ENCODE measurements at regions not wholly inside any gene's neighbourhood (a gene's known extent, or its start where the extent isn't known, plus 50 kb on each side); places are given as distances from the start of the nearest gene placed in this dataset.

DNA sequence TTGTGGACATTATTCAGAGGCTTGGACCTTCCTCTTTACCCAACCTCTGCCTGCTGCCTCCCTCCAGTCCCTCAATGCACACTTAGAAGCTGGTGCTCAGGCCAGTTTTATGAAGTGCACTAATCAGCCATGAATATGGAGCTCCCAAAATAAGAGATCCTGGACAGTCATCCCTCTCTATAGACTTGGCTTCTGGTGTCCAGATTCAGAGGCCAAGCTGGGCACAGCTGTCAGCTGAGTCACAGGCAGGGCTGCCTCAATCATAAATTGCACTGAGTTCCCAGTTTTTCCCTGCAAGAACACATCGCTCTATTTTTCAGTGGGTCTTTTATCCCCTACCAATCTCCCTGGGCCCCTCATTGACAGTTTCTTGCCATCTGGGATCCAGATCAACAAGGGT is 161.7 kb upstream of the CADM1 start:
- no peak for DNase-seq

DNA sequence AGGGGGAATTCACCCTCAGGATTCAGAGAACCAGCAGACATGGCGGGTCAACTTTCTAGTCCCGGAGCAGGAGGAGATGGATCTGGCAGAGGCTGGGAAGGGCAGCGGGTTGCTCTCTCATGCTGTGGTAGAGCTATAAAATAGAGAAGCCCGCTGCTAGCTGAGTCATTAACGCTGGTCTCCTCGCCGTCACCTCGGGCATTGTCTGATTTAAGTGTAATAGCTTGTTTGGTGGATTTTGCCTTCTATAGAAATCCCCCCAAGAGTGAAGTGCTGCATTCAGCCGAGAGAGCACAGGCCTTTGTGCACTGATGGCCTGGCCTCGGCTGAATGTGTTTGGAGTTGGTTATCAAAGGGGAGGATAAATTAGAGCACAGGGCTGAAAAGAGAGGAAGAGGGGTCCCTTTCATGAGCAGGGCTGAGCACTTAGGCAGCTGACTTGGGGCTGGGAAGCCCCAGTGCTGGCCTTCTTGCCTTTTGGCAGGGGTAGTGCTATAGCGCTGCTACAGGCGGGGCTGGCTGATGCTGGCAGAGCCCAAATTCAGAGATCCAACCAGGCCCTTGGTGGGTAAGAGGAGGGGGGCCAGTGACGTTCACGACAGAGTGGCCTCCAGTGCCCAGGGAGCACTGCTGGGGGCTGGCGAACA is 161.1 kb upstream of the CADM1 start:
- no peak for DNase-seq

DNA sequence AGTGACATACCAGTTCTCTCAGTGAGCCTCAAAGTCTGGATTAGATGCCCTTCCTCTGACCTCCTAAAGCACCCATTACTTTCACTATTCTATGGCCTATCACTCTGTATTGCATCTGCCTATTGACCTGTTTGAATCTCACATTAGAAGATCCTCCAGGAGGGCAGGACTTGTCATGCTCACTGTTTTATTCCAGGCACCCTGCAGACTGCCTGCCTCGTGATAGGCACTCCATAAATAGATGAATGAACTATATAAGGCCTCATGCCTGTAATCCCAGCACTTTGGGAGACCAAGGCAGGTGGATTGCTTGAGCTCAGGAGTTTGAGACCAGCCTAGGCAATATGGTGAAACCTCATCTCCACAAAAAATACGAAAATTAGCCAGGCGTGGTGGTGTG is 160.1 kb upstream of the CADM1 start:
- no peak for DNase-seq

DNA sequence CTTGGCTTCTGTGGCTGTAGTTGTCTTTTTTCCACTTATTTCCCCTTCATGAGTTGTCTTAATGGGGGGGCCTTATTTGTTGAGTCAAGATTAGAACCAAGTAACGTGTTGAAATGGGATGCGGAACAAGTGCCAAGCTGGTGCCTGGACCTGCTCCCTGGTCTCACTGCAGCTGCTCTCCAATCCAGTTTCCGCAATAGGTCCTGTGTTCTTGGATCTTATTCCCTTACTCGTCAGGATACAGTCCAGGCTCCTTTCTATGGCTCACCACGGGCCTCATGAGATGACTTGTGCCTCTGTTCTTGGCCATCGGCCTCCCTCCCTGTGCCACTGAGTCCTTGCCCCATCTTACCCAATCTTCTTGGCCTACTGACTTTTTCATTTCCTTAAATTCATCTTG is 159.6 kb upstream of the CADM1 start:
- DNase-seq = no peak

DNA sequence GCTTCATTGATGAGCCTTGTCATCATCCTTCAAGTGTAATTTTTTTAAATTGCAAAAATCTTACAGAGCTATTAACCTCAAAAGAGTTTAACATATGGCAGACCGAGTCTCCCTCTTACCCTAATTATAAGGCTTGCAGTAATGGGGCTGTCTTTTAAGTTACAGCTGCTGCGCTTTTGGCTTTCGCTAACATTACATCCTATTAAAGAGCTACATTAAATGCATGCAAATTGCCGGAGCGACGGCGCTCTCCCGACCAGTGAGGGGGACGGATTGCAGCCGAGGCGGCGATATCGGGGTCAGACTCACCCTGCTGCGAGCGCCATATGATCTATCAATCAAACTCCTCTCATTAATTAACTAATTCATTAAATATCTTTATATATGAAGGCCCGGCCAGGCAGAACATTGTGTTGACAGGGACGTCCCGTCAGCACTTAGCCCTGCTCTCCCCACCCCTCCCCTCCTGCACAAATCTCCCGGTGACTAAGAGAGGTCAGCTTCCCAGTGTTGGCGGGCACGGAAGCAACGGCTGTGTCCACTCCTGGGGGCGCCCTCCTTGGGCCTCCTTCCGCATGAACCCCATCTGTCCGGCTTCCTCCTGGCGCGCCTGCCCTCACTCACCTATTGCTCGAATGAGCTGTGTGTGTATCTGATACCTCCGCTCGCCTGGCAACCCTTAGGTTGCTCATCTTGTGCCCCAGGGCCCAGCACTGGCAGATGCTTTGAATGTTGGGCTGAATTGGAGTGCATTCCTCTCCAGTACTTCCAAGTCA is 156.0 kb upstream of the CADM1 start:
- no peak for DNase-seq

DNA sequence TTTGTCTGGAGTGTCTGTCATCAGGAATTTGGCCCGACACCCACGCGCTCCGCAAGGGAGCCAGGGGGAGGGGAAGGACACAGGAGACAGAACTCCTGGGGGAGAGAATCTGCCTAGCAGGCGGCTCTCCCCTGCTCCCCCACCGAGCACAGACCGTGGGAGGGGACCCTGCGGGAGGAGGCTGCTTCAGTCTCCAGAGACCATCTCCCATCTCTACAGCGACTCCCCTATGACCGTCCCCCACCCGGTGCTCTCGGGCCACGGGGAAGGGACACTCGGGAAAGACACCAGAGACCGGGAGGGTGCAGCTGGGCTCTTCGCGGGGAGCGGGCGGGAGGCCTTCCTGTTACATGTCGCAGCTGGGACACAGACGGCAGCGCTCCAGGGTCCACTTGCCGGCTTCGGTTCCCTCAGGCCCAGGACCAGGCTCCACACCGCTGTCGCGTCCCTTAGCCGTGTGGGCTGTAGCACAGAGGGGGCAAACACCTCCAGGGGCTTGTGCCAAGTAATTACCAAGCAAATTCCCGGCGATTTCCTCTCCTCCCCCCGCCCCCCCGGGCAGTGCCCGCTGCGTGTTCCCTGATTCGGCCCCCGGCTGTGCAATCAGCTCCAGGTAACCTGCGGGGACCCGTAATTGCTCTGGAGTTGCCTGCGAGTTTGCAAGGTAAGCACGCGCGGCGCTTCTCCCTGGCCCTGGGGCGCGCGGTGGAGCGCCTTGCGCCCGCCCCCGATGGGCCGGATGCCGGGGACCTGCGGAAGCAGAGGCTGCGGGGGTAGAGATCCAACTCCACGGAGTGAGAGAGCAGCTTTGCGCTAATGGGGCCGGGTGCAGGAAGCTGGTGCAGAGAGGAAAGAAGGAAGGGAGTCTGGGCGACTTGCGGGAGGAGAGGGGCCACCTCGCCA is 155.1 kb upstream of the CADM1 start:
- DNase-seq = no peak

DNA sequence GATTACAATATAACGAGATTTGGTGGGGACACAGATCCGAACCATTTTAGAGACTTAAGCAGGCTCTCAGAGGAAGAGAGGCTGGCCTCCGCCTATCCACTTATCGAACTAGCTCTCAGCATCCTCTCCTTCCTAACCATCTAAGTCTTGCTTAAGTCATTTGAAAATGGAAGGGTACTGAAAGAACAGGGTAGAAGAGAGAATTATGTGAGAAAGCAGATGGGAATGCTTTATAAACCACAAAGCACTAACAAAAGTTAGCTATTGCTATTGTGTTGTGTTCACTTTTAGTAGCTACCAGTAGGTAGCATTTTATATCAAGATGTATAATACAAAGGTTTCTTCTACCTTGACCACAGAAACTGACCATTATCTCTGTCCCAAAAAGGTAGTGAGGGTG is 153.4 kb upstream of the CADM1 start:
- DNase-seq = no peak

DNA sequence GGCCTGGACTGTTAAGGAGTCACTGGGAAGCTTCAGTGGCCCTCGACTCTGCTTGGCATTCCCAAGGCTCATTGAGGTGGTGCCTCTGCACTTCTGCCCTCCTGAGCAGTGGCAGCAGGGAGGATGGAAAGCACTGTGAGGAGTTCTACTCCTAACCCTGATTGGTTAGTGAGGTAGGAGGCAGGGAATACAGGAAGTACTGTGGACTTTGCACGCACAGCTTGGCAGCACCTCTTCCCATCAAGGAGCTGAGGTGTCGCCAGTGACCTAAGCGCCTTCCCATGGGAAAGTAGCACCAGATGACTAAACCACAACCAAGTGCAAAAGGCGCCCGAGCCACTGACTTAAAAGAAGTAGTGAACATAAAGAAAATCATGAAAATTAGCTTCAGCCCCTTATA is 152.5 kb upstream of the CADM1 start:
- DNase-seq = no peak

DNA sequence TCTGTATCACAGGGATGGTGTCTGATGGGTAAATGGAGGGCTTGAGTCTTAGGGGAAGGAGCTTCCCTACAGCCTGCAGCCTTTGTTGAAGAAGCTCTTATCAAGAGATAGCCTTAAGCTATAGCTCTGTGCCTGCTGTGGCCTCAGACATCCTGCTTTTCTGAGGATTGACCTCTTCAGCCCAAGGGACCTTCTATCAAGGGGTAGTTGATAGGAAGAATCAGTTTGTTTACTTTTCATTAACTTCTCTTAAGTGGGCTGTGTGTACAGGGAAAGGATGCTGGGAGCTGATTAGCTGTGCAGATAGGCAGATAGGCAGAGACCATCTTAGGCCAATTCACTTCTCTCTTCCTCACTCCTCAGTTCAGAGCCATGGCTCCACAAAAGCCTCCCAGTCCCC is 151.8 kb upstream of the CADM1 start:
- no peak for DNase-seq

DNA sequence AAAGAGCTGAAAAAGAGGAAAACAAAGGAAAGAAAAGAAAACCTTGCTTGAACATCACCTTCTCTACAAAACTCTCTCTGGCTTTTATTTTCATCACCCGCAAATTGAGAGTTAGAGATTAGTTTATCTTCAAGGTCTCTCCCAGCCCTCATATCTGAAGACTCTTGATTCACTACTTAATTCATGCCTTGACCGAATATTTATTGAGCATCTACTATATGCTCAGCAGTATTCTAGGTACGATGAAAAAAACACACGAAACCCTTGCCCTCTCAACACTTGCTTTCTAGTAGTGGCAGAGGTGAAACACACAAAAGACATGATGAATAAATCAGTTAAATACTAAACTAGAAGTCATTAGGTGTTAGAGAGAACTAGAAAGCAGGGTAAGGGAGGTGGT is 150.6 kb upstream of the CADM1 start:
- DNase-seq = no peak

DNA sequence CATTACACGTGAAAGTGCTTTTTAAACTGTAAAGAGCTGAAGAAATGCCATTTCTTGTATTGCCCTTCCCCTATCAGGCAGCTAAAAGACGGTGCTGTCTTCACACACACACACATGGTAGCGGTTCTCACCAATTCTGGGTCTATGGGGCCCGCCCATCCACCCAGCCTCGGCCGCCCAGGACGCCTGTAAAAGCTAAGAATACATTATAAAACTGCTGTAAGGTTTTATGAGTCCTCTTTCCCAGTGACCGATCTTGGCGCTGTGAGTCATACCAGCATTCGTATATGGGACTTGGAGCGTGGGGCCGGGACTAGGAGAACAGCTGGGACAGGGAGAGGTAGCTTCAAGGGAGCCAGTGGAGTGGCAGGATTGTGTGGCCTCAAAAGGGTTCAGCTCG is 149.7 kb upstream of the CADM1 start:
- DNase-seq = no peak

DNA sequence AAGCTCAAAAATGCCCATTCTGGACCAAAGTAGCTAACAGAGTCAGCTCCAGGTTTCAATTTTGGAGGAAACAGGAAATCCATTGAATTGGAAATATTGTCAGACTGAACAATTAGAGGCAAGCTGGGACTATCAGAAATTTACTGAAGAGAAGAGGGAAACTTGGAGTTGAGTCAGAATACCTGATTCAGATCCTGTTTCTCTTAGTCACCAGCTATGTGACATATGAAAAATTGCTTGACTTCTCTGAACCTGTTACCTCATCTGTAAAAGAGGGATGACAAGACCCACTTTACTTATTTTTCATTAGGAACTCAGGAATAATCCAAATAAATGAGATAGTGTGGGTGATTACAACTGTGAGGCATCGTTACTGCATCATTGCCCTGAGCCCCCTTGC is 148.9 kb upstream of the CADM1 start:
- no peak for DNase-seq

DNA sequence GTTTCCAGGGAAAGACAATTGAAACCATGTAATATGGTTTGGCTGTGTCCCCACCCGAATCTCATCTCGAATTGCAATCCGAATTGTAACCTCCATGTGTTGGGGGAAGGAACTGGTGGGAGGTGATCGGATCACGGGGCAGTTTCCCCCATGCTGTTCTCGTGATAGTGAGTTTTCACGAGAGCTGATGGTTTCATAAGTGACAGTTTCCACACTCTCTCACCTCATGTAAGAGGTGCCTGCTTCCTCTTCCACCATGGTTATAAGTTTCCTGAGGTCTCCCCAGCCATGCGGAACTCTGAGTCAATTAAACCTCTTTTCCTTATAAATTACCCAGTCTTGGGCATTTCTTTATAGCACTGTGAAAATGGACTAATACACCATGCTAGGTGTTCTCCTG is 148.3 kb upstream of the CADM1 start:
- DNase-seq = no peak

DNA sequence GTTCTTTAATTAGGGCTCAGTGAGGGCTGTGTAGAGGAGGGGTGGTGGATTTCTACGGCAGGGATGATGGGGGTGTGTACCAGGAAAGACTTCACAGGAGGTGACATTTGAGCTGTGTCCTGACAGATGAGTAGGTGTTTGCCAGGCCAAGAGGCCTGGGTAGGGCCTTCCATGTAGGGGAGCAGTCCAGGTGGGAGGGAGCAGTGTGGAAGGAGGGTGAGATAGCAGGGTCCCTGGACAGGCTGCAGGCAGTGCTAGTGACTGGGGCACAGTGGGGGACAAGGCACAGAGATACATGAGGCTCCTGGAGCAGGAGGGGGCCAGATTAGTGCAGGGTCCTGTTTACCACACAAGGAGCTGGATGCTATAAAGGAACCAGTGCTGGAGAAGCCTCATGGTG is 147.9 kb upstream of the CADM1 start:
- DNase-seq = no peak

DNA sequence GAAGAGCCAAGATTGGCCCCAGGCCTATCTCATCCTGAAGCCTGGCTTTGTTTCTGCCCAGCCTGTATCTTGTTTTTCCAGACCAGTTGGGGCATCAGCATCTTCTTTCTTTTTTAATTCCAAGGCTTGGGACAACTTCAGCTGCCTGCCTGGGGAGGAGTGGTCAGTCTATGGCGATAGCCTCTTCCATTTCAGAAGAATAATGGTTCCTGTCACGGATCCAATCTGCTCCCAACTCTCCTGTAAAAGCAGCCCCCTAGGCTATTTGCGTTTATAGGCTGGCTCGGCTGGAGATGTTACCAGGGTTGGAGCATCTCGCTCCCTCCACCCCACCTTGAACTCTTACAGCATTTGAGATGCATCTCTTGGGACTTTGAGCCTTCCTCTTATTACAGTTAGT is 145.2 kb upstream of the CADM1 start:
- DNase-seq = no peak

DNA sequence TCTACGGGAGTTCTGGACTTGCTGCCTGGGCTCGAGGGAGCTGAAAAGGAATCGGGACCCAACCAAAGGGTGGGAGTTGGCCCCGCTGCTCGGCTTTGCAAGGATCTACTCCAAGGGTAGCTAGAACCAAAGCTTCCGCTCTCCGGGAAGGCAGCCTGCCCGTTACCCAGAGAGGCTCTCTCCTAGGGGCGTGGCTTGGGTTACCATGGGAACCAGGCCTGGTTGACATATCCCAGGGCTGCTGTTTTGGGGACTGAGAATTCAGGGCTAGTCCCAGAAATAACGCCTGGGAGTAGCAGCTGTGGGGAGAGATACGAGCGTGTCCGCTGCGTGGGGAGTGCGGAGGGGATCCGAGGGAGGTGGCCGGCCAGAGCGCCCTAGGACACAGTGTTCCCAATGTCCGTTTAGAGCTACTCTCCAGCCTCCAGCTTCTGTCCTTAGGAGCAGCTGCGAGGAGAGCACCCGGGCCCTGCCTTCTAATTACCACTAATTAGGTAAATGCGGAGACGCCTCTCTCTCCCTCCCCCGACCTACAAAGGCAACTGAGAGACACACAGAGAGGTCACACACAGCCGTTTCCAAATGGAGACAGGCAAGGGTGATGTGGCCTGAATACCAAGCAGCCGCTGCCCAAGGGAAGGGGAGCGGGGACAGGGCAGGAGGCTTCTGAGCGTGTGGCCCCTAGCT is 141.6 kb upstream of the CADM1 start:
- no peak for DNase-seq

DNA sequence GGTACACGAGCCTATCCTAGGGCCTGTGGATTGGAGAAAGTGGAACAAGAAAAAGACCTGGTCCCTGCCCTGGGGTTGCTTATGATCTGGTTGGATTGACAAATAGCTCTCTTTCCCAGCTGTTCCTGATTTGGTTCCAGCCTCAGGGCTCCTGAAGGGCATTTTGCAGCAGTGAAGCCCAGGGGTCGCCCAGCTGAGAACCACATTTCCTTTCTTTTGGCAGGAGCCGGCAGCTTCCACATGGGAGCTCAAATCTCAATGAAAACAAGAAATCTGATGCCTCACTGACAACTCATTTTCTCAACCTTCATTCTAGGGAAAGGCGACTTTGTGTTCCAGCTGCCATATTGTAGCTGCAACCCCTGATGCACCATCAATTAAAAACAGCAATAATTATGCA is 140.6 kb upstream of the CADM1 start:
- no peak for DNase-seq

DNA sequence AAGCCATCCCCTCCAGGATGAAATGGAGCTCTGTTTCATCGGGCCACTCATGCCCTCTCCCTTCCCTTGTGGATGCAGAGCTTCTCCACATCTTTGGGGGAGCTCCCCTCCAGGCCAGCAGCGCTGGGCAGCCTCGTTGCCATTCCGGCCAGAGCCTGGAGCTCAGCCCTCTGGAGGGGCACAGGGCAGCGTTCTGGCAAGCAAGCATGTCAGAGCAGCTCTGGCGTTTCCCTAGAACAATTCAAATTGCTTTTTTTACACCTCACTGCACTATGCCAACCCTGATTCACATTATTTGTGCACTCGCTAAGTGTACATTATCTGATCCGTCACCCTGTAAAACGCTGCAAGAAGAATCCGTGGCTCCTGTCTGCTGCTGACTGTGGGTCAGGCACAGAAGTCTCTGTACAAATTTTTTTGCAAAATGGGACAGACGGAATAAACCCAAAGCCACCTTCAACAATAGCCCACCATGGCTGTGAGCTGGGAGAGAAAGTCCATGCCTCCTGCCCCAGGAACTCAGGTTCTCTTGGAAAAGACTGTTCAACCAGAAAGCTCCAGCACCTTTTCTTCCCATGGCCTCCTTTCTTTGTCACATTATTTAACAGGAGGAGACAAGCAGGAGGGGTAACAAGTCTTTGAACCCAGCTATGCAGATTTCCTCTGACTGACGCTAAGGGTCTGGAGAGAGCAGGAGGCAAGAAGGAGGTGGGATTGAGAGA is 139.5 kb upstream of the CADM1 start:
- no peak for DNase-seq

DNA sequence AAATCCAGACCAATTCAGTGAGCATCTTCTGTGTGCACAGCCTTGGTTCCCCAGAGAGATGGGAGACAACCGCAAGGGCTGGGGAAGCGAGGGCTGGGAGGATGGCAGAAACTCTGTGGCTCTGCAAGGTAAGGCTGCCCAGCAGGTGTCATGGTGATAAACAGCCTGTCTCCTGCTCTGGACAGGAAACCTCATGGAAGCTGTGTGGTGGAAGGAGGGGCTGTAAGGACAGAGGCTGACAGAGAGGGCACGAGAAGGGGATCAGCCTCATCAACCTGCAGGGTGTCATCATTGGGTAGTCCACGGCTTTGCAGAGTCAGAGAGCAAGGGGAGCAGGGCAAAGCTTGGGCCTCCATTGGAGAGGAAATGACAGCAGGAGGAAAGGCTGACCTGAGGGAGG is 138.4 kb upstream of the CADM1 start:
- DNase-seq = no peak

DNA sequence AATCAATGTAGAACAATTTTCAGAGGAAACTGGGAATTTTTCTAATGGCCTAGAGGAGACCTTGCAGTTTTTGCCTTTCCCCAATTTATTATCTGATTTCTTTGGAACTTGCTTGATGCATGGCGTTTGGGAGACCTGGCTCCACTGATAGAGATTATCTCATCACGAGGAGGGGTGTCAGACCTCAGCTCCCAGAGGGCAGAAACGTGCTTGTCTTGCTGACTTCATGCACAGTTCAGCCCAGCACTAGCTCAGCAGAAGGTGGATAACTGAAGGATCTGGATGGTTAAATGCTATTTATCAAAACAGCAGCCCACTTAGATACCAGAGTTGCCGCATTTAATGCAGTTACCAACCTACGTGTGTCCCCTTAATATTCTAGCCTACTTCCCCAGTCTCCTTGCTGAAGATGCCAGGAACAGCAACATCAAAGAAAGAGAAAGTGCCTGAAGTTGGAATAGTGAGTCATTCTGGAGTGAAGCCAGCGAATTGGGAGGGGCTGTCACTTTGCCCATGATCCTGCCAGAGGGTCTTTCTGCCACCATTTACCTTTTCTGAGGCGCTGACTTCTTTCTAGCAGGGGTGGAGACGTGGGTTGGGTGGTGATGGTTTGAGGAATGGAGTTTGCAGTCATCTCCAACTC is 133.5 kb upstream of the CADM1 start:
- no peak for DNase-seq

DNA sequence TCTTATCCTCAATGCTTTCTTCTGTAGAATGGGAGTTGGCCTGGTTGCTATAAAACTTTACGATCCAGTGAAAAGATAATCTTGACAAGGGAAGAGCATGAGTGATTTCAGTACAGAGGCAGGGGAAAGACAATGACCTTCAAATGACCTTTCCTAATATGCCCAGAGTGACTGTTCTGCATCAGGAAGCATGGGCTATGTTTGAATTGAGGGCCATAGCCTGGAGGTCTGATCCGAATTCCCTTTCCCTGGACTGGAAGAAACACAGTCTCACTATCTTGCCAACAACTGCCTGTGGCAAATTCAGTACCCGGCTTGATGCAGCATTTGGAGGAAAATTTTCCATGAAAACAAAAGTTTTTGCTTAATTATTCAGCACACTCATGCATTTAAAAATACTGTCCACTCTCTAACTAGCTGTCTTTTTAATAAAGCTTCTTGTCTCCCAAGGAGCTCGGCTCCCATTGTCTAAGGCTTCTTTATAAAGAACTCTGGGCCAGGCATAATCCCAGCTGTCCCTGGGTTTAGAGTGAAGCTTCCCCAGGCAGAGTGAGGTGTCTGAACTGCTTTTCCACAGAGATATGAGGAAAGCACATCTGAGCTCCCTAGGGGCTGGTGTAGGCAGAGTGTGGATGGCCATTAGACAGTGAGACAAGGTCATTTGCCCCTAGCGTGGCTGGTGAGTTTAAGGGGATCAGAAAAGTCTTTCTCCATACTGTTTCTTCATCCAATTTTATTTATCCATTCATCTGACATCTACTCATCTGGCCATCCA is 132.7 kb upstream of the CADM1 start:
- DNase-seq = no peak

Data from AML-193 (cell line).